COLO668 (cell line): ENCODE measurements at regions not wholly inside any gene's neighbourhood (a gene's known extent, or its start where the extent isn't known, plus 50 kb on each side); places are given as distances from the start of the nearest gene placed in this dataset.
"Not testable (repeated sequence)": the region's sequence is repeated elsewhere in the genome, so short reads cannot be mapped to it uniquely, and the experiment has no call there.

ENCODE experiments used
- DNase-seq: peaks from one replicate; lab custom pipeline; 2025; ENCODE audit not compliant: unreplicated experiment; lab: John Stamatoyannopoulos, UW

GRCh38 chr1:230558324-230558723 lies 84.0 kb upstream of the COG2 start:
- no peak for DNase-seq

DNA sequence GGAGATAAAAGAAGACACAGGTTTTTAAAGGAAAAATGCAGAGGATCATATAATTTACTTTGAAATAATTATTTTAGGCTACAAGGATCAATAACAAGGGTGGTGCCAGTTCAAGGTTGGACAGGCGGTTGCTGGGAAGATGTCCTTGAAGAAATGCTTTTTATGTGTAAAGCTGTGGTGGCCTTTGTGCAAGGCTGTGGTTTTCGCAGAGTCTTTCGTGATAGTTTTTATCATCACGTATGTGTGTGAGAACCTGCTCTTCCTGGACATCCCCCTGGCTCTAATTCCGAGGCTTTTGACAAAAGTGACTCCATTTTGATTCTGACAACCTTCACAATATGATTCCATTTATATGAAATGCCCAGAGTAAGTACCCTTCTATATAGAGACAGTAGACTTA lies 85.8 kb upstream of the COG2 start:
- DNase-seq: no peak

DNA sequence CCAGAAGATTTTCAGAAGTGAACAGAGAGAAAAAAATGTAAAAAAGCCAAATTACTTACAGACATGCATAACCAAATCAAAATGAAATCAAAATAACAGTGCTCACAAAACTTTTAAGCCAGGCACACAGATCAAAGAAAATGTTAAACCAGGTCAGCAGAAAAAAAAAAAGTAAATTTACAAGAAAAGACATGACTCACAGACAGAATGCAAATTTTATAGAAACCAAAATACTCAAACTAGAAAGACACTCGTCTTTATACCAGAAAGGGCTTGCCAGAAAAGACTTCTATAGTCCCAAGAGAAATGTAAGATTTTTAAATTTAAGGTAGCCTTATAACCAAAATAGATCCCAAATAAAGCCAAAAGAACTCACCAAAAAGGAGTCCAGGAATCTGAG lies 86.5 kb upstream of the COG2 start:
- no peak for DNase-seq

GRCh38 chr1:230552880-230553279 lies 89.4 kb upstream of the COG2 start:
- no peak for DNase-seq

GRCh38 chr1:230550945-230551344 lies 91.3 kb upstream of the COG2 start:
- DNase-seq: not testable (repeated sequence)

GRCh38 chr1:230550428-230550827 lies 91.9 kb upstream of the COG2 start:
- DNase-seq: peak; percentile 44

- no peak for DNase-seq
These were observed 92.7 kb upstream of the COG2 start for GRCh38 chr1:230549625-230550024.

GRCh38 chr1:230548997-230549396 lies 93.3 kb upstream of the COG2 start:
- peak; percentile 81 for DNase-seq

- DNase-seq: peak; percentile 84
These were observed 93.9 kb upstream of the COG2 start for GRCh38 chr1:230548357-230548756.

- DNase-seq: no peak
These were observed 97.1 kb upstream of the COG2 start for GRCh38 chr1:230545181-230545580.

DNA sequence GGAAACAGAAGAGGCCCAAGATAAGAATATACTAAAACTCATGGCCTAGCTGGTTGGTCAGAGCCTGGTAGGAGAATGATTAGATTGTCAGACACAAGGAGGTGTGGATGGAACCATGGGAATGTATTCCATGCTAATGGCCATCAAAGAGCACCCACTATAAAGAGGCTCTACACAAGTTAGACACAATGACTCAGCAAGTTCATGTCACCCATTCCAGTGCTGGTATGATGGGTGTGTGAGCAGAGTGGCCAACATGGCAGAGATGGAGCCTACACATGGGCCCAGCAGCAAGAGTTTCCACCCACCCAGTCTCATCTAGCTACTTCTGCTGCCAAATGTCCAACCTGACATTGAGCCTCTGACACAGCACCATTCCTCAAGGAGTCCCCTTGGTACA lies 97.5 kb upstream of the COG2 start:
- no peak for DNase-seq

- DNase-seq: no peak
These were observed 99.2 kb upstream of the COG2 start for GRCh38 chr1:230543085-230543484.

GRCh38 chr1:230542681-230543080 lies 99.6 kb upstream of the COG2 start:
- DNase-seq: no peak

GRCh38 chr1:230542054-230542453 lies 100.2 kb upstream of the COG2 start:
- DNase-seq: no peak

DNA sequence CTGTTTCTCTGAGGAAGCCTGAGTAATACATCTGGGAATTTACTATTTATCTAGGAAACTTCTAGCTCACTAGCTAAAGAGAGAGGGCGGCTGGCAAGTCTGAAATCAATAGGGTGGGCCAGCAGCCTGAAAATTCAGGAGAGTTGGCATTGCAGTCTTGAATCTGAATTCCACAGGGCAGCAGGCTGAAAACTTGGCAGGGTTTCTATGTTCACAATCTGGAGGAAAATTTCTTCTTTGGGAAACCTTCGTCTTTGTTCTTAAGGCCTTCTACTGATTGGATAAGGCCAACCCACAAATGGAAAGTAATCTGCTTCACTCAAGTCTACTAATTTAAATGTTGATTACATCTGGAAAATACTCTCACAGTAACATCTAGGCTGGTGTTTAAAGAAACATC lies 101.0 kb upstream of the COG2 start:
- DNase-seq: no peak

DNA sequence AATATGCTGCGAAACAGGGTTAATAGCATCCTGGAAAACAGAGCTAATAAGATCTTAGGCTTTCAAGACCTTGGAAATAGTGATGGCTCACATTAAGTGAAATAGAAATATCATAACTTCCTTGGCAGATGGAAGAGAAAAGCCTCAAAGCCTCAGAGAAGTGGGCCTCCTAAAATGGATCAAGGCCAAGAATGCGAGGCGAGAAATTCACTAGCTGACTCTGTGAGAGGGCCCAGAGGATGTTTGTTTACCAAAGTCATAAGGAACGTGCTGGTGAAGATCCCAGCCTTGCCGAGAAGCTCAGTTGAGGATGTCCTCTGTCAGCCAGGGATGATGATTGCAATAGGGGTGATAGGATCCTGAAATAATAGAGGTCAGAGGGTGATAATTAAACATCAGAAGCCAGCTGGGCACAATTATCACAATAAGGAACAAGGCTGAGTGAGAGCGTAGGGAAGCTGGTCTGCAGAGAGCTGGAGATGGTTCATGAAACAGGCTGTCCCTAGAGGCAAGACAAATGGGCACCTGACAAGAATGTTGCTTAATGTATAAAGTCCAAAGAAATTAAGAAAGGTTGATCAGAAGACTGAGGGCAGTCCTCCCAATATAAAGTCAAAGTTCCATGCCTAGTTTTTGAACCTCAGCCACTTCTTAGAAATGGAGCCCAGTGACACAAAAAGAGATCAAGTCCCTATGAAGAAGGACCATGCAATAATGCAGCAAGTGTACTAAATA lies 101.7 kb upstream of the COG2 start:
- no peak for DNase-seq

GRCh38 chr1:230537456-230537855 lies 104.8 kb upstream of the COG2 start:
- peak; percentile 11 for DNase-seq

DNA sequence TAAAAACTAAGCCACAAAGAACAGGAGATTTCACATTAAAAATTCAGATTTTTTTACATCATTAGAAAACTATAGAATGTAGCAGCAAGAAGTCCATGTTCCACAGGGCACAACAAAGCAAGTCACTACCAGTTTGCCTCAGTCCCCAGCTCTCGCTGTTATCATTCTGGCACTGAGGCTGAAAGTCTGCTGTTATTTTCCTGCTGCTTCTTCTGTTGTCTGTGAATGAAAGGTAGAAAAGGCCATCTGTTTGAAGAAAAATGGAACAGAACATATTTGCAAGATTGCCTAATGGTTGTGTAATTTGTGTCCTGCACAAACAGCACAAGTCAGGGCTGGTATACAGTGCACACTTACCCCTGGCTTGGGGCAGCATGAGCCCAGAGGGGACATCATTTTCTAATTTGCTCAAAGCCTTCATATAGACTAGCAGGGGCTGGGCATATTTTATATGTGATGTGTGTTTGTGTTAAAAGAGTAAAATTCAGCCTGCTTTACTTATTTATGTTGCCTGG lies 105.6 kb upstream of the COG2 start:
- no peak for DNase-seq

DNA sequence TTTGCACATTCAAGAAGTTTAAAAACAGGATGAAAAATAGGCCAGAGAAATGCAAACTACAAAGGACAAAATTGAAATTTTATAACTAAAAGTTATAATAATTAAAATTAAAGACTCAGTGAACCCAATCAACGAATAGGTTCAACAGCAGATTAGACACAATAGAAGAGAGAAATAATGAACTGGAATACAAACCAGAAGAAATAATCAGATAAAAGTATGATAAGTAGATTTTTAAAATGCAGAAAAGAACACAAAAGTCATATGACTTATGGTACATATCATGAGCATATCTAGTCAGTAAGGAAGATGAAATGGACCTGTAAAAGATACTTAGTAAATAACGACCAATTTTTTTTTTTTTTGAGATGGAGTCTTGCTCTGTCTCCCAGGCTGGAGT lies 108.1 kb upstream of the COG2 start:
- DNase-seq: no peak

DNA sequence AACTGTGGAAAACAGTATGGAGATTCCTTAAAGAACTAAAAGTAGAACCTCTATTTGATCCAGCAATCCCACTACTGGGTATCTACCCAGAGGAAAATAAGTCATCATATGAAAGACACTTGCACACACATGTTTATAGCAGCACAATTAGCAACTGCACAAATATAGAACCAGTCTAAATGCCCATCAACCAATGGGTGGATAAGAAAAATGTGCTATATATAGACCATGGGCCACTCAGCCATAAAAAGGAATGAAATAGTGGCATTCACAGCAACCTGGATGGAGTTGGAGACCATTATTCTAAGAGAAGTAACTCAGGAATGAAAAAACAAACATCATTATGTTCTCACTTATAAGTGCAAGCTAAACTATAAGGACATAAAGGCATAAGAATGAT lies 105.0 kb upstream of the PGBD5 start:
- DNase-seq: no peak

DNA sequence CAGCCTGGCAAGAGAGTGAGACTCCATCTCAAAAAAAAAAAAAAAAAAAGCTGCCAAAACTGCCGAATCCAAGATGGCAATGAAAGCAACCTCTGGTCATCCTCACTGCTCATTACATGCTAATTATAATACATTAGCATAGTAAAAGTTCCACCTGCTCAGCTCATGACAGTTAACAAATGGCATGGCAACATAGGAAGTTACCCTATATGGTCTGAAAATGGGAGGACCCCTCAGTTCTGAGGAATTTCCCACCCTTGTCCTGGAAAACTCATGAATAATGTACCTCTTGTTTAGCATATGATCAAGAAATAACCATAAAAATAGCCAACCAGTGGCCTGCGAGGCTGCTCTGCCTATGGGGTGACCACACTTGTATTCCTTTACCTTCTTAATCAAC lies 93.1 kb upstream of the PGBD5 start:
- DNase-seq: no peak

- DNase-seq: no peak
These were observed 92.4 kb upstream of the PGBD5 start for GRCh38 chr1:230518511-230518910.

- peak; percentile 80 for DNase-seq
These were observed 91.7 kb upstream of the PGBD5 start for GRCh38 chr1:230517786-230518185.
